DOHH2 (cell line): ENCODE measurements at regions not wholly inside any gene's neighbourhood (a gene's known extent, or its start where the extent isn't known, plus 50 kb on each side); places are given as distances from the start of the nearest gene placed in this dataset.

Experiments
- EZH2phosphoT487 ChIP-seq: fragments of 200-600 bp; sonication (generic); IDR thresholded peaks from 2 replicates; pipeline ENCODE4 v1.6.1; 2017; ENCODE audit warnings: borderline replicate concordance, mild to moderate bottlenecking, antibody characterized with exemption, low read length, moderate library complexity, mixed read lengths
- TF ChIP-seq, protein P1 (sequence below): fragments of 200-600 bp; sonication (generic); IDR thresholded peaks from one replicate; pipeline ENCODE4 v1.5.1; 2014; ENCODE audit warnings: antibody characterized with exemption, mild to moderate bottlenecking, low read depth, low read length; ENCODE audit not compliant: poor library complexity, severe bottlenecking

DNA sequence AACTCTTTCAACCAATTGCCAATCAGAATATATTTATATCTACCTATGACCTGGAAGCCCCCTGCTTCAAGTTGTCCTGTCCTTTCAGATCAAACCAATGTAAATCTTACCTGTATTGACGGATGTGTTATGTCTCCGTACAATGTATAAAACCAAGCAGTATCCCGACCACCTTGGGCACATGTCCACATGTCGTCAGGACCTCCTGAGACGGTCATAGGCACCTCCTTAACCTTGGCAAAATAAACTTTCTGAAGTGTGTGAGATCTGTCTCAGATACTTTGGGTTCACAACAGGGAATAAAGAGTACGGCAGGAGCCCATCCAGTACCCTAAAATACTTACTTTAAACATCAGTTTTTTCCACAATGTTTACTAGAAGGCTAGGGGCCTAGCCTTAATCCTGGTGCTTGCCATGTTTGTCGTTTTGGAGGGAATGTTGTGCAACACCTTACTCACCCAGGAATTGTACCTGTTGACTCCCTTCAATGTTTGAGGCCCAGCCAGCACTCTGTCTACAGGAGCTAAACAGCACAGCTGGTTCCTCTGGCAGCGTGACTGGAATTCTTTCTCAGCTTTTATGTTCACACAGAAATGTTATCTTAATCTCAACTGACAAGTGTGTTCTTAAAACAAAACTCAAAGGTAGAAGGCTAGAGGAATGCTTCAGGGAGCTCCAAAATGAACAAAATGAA is 90.8 kb upstream of the USP25 start:
- TF ChIP-seq, protein P1, sequence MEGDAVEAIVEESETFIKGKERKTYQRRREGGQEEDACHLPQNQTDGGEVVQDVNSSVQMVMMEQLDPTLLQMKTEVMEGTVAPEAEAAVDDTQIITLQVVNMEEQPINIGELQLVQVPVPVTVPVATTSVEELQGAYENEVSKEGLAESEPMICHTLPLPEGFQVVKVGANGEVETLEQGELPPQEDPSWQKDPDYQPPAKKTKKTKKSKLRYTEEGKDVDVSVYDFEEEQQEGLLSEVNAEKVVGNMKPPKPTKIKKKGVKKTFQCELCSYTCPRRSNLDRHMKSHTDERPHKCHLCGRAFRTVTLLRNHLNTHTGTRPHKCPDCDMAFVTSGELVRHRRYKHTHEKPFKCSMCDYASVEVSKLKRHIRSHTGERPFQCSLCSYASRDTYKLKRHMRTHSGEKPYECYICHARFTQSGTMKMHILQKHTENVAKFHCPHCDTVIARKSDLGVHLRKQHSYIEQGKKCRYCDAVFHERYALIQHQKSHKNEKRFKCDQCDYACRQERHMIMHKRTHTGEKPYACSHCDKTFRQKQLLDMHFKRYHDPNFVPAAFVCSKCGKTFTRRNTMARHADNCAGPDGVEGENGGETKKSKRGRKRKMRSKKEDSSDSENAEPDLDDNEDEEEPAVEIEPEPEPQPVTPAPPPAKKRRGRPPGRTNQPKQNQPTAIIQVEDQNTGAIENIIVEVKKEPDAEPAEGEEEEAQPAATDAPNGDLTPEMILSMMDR = no peak
- no peak for TF ChIP-seq EZH2phosphoT487
